GM12892 (cell line): ENCODE measurements at regions not wholly inside any gene's neighbourhood (a gene's known extent, or its start where the extent isn't known, plus 50 kb on each side); places are given as distances from the start of the nearest gene placed in this dataset.

Experiments used
- POLR2A ChIP-seq: IDR thresholded peaks from 2 replicates; pipeline ENCODE4 v1.6.1; 2011; ENCODE audit warnings: low read depth, low read length, control low read depth
- POLR2AphosphoS5 ChIP-seq: IDR thresholded peaks from 2 replicates; pipeline ENCODE4 v1.6.1; 2011; ENCODE audit warnings: low read depth, low read length, control low read depth

- TF ChIP-seq POLR2A (no peak), POLR2AphosphoS5 (no peak)
These were observed 146.5 kb upstream of the MYL2 start for GRCh38 chr12:111066744-111067437.
